ENCODE measurements at regions not wholly inside any gene's neighbourhood (a gene's known extent, or its start where the extent isn't known, plus 50 kb on each side); places are given as distances from the start of the nearest gene placed in this dataset.
A peak's percentile ranks its signal among the peaks of the same experiment; 100 is the strongest.

DNA sequence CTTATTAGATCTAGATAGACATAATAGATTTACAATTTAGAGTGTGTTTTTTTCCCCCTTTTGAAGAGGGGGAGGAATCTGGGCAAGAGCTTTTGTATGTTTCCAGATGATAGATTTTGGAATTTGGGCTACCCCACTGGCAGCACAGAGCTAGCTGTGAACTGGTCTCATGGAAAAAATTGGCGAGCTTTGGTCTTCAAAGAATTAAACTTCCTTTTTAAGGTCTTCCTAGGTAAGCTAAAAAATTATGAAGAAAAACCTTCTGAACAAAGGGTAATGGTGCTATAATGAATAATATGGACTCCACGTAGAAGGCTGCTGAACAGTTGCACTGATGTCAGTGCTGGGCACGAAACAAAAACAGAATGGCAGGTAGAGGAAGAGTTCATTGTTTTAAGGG lies 109.3 kb downstream of the ZIC5 start:
- no peak for DNase-seq (ENCODE audit: low read depth in 3 of 3, low spot score in 1 of 3)

DNA sequence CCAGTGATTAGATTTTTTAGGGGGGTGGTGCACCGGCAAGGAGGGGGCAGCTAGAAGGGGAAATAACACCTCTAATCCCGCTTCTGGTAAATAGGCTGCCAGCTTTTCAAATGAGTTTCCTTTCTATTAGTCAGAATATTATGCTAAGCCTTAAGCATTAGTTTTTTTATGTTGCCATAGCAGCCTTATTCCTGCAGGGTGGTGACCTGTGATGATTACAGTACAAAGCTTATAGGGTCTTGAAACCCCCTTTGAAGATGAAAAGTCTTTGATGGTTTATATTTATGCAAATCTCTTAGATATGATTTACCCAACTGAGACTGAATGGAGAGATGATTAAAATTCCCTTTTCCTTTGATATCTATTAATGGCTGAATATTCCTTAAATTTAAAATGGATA lies 109.8 kb downstream of the ZIC5 start:
- DNase-seq (ENCODE audit: low read depth in 3 of 3, low spot score in 1 of 3), result no peak

DNA sequence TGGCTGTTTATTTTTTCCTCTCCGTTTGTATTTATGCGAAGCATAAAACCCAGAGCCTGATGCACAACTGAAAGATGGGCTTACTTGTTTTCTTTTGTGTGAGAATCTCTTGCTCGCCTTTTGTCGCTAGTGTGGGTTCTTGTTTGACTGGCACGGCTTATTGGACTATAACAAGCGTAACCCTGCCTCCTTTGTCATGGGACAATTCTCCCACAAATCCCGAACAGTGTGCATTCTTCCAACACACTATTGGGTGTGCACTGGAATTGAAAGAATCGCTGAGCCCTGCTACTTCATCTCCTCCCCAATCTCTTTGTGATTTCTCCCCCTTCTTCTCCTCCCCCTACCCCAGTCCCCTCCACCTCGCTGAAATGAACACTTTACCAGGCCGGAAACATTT lies 110.8 kb downstream of the ZIC5 start:
- DNase-seq (ENCODE audit: low read depth in 3 of 3, low spot score in 1 of 3), result no peak

GRCh38 chr13:99859178-99860177 lies 112.1 kb downstream of the ZIC5 start:
- DNase-seq (ENCODE audit: low read depth in 3 of 3, low spot score in 1 of 3), result peak in 1 of 3 donors; percentile 8

DNA sequence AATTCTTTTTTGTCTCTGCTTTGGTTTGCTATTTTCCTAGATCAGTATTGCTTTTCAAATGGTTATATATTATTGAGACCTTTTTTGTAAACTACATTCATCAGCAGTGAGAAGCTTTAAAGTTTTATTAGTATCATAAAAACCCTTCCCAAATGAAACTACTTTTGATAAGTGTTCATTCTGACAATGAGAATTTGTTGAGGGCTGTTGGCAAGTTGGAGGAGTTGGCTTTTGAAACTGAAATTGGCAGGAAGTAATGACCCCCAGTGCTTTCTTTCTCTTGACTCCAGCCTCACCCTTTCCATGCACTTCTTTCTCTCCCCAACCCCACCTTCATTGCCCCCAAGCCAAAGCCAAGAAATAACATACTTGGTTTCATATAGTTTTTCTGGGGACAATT lies 113.8 kb downstream of the ZIC5 start:
- DNase-seq (ENCODE audit: low read depth in 3 of 3, low spot score in 1 of 3), result no peak

- no peak for DNase-seq (ENCODE audit: low read depth in 3 of 3, low spot score in 1 of 3)
These were observed 115.8 kb downstream of the ZIC5 start for GRCh38 chr13:99855526-99856420.

DNA sequence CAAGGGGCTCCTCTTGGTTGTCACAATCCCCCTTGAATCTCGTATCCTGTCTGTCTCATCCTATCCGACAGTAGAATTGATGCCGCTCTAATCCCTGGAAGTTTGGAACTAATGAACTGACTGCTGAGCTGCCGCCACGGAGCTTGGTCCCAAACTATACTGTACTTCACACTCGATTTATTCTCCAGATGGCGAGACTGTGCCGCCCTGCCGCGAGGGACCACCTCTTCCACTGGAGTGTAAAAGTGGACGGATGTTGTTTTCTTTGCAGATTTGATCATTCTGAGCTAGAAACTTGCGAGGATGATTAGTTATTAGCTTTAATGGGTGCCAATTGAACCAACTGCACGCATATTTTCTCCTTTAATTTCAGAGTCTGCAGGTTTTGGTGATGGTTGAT lies 117.2 kb downstream of the ZIC5 start:
- DNase-seq (ENCODE audit: low read depth in 3 of 3, low spot score in 1 of 3), result no peak

DNA sequence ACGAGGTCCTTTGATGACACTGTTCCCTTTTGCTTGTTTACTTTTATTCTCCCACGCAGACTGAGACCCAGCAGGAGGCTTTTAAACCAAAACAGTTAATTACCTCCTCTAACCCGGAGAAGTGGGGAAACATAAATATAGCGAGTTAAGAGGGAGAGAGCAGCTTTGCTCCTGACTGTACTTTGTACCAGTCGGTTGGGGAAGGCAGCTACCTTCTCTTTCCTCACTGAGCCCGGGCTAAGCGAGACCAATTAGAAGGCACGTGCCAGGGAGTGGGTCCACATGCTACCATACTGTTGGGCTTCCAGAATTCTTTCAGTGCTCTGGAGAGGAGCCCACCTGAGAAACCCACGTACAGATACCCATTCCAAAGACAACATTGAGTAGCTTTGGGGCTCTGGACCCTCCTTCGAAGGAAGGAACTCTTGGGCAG lies 124.2 kb downstream of the ZIC5 start:
- no peak for DNase-seq (ENCODE audit: low read depth in 3 of 3, low spot score in 1 of 3)

- no peak for DNase-seq (ENCODE audit: low read depth in 3 of 3, low spot score in 1 of 3)
These were observed 126.2 kb downstream of the ZIC5 start for GRCh38 chr13:99845161-99845874.

DNA sequence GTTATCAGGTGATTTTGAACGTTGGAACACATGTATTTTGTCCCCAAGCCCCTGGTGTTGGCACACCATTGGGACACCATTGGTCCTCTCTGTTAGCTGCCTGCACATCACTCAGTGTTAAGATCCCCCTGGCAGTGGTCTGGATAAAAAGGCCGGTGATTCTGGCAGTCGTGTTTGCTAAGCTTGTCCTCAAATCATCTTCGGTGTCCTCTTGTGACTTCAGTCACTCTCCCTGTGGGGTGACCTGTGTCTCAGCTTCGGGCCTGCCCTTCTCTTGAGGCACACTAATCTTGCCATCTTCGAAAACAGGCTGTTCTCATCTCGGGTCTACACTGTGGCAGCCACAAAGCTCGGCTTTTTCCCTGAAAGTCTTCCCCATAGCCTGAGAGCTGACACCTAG lies 127.1 kb downstream of the ZIC5 start:
- DNase-seq (ENCODE audit: low read depth in 3 of 3, low spot score in 1 of 3), result no peak

DNA sequence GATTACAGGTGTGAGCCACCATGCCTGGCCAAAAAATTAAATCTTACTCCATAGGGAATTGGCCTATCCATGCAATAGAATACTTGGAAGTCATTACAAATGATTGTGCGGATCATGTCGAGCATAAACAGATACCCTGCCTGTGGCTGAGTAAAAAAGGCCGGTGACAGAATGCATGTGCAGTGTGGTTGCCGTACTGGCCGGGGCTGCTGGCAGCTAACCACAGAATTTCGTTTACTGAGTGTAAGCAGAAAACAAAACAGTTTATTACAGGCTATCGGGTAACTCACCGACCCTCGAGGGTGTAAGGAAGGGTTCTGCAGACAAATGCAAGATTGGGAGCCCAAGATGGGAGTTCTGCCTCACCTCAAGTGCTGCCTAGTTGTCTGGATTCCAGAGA lies 127.7 kb downstream of the ZIC5 start:
- DNase-seq (ENCODE audit: low read depth in 3 of 3, low spot score in 1 of 3), result no peak

DNA sequence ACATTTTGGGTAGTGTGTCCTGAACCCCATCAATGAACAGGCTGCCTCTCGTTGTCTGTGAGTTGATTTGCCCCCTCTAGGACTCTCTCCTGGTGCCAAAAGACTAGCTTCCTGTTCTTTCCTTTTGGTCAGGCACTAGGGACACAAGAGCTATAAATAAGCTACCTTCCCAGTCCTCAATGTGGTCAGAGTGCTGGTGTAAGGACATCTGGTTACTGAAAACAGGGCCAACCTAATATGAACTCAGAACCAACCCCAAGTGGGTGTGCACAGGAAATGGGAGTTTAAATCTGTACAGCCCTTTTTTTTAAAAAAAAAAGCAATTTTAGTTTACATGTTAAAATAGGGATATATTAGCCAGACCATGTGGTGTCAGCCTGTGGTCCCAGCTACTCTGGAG lies 129.2 kb downstream of the ZIC5 start:
- no peak for DNase-seq (ENCODE audit: low read depth in 3 of 3, low spot score in 1 of 3)

- DNase-seq (ENCODE audit: low read depth in 3 of 3, low spot score in 1 of 3), result no peak
These were observed 135.3 kb downstream of the ZIC5 start for GRCh38 chr13:99836291-99836690.

- DNase-seq (ENCODE audit: low read depth in 3 of 3, low spot score in 1 of 3), result no peak
These were observed 136.1 kb downstream of the ZIC5 start for GRCh38 chr13:99835442-99835841.

DNA sequence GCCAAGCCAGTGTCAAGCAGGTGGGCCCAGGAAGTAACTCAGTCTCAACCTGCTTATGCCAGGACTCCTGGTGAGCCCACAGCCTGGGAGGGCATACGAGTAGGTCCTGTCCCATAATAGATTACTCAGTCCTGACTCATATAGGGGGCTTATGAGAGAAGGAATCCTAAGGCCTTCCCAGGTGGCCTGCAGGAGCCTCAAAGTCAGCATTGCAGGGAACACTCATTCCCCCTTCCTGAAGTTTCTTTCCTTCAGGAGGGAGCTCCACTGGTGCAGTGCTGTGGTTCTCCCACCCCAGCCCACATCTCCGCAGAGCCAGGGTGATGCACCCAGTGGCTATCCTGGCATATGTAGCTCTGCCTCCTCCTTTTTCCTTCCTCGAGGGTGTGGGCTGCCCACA lies 137.3 kb downstream of the ZIC5 start:
- DNase-seq (ENCODE audit: low read depth in 3 of 3, low spot score in 1 of 3), result no peak

- no peak for DNase-seq (ENCODE audit: low read depth in 3 of 3, low spot score in 1 of 3)
These were observed 139.2 kb downstream of the ZIC5 start for GRCh38 chr13:99832347-99832746.

- no peak for DNase-seq (ENCODE audit: low read depth in 3 of 3, low spot score in 1 of 3)
These were observed 140.6 kb downstream of the ZIC5 start for GRCh38 chr13:99830931-99831330.

GRCh38 chr13:99829593-99830239 lies 141.9 kb downstream of the ZIC5 start:
- DNase-seq (ENCODE audit: low read depth in 3 of 3, low spot score in 1 of 3), result no peak

GRCh38 chr13:99829161-99829560 lies 142.4 kb downstream of the ZIC5 start:
- no peak for DNase-seq (ENCODE audit: low read depth in 3 of 3, low spot score in 1 of 3)

- no peak for DNase-seq (ENCODE audit: low read depth in 3 of 3, low spot score in 1 of 3)
These were observed 142.8 kb downstream of the ZIC5 start for GRCh38 chr13:99828735-99829134.

DNA sequence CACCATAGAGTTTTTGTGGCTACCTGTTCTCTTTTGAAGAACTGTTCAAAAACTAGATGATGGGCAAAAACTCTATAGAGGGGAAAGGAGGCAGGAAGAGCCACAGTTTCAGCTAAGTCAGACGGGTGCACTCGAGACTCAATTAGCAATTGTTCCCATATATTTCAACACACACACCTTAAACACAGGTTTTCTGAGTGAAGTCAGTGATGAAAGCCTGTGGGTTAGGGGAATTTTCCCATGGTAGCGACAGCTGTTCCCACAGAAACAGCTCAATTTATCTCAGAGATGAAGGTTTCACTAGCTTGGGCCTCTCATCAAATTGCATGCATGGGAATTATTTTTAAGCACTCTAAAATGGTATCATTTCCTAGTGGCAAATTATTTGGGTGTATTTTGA lies 143.4 kb downstream of the ZIC5 start:
- no peak for DNase-seq (ENCODE audit: low read depth in 3 of 3, low spot score in 1 of 3)
